ENCODE measurements at regions not wholly inside any gene's neighbourhood (a gene's known extent, or its start where the extent isn't known, plus 50 kb on each side); places are given as distances from the start of the nearest gene placed in this dataset.
"Not testable (repeated sequence)": the region's sequence is repeated elsewhere in the genome, so short reads cannot be mapped to it uniquely, and the experiment has no call there.

GRCh38 chr18:56433919-56434318, 204.5 kb downstream of the TXNL1 start:
- intact Hi-C loops (cut with DNase I), result no loop called here
- TF ChIP-seq POLR2A (IDR thresholded peaks at IDR 0.05) (no peak), CTCF (IDR thresholded peaks at IDR 0.05) (no peak)
- ATAC-seq, result no peak
- no peak for DNase-seq
- H3K9me3 ChIP-seq, result no peaks in the 10 kb centered on the region
- 82 to 92% (median 86%) methylated on average over 3 of the region's 3 CpGs for WGBS, 4 donors
- no peak overlapping the region for H3K27ac ChIP-seq
- H3K27me3 ChIP-seq, result no peaks in the 10 kb centered on the region
- no peaks in the 10 kb centered on the region for H3K4me1 ChIP-seq
- no peak overlapping the region for H3K4me3 ChIP-seq
- H3K36me3 ChIP-seq, result no peaks in the 10 kb centered on the region

- intact Hi-C loops (cut with DNase I), result no loop called here
- Histone ChIP-seq H3K36me3 (no peaks in the 10 kb centered on the region), H3K4me3 (no peak overlapping the region), H3K27me3 (no peaks in the 10 kb centered on the region), H3K9me3 (peaks cover 0 to 20% (median 8%) of the 10 kb centered on the region in 12 donors), H3K27ac (no peak overlapping the region), H3K4me1 (no peaks in the 10 kb centered on the region)
- DNase-seq (no peak), ATAC-seq (no peak)
- TF ChIP-seq POLR2A (IDR thresholded peaks at IDR 0.05), result no peak
- TF ChIP-seq CTCF (IDR thresholded peaks at IDR 0.05), result no peak
Observed at GRCh38 chr18:56431551-56431950, 206.8 kb downstream of the TXNL1 start.

GRCh38 chr18:56423626-56424025, 214.8 kb downstream of the TXNL1 start:
- Histone ChIP-seq H3K4me3 (no peak overlapping the region), H3K4me1 (no peaks in the 10 kb centered on the region), H3K9me3 (peaks cover 0 to 22% (median 8%) of the 10 kb centered on the region in 12 donors), H3K27ac (no peak overlapping the region), H3K36me3 (no peaks in the 10 kb centered on the region), H3K27me3 (no peaks in the 10 kb centered on the region)
- intact Hi-C loops (cut with DNase I), result no loop called here
- no peak for ATAC-seq
- no peak for TF ChIP-seq CTCF (IDR thresholded peaks at IDR 0.05)
- TF ChIP-seq POLR2A (IDR thresholded peaks at IDR 0.05), result no peak
- DNase-seq, result no peak

- Histone ChIP-seq H3K27me3 (no peaks in the 10 kb centered on the region), H3K36me3 (no peaks in the 10 kb centered on the region), H3K27ac (no peak overlapping the region), H3K4me1 (no peaks in the 10 kb centered on the region), H3K9me3 (peaks cover 0 to 4% (median 0%) of the 10 kb centered on the region in 12 donors), H3K4me3 (no peak overlapping the region)
- TF ChIP-seq CTCF (IDR thresholded peaks at IDR 0.05), result no peak
- no peak for TF ChIP-seq POLR2A (IDR thresholded peaks at IDR 0.05)
- DNase-seq, result no peak
- intact Hi-C loops (cut with DNase I), result no loop called here
- no peak for ATAC-seq
- 95 to 97% (median 96%) methylated on average over 2 of the region's 2 CpGs for WGBS, 4 donors
Observed at GRCh38 chr18:56421647-56422046, 216.7 kb downstream of the TXNL1 start.

- H3K4me3 ChIP-seq; DNase-seq; H3K36me3 ChIP-seq; H3K27ac ChIP-seq; H3K9me3 ChIP-seq; H3K27me3 ChIP-seq; intact Hi-C loops (cut with DNase I); H3K4me1 ChIP-seq; ATAC-seq: not testable (repeated sequence)
- 95 to 98% (median 97%) methylated on average over 5 of the region's 5 CpGs for WGBS, 4 donors
Observed at GRCh38 chr18:56420868-56421267, 217.5 kb downstream of the TXNL1 start.
